Endothelial cell (in vitro differentiated cells): ENCODE measurements at regions not wholly inside any gene's neighbourhood (a gene's known extent, or its start where the extent isn't known, plus 50 kb on each side); places are given as distances from the start of the nearest gene placed in this dataset.

Source experiments
- DNase-seq: peaks from one replicate; pipeline ENCODE4 v3.0.0; 2021; ENCODE audit warnings: low spot score
- H3K27ac Mint-ChIP-seq: one replicate; pipeline ENCODE4 v1.8.0; 2021; ENCODE audit warnings: mixed read lengths, inconsistent platforms; ENCODE audit not compliant: unreplicated experiment
- H3K27me3 Mint-ChIP-seq: one replicate; pipeline ENCODE4 v1.8.0; 2021; ENCODE audit warnings: mild to moderate bottlenecking, moderate library complexity, mixed read lengths, inconsistent platforms; ENCODE audit not compliant: unreplicated experiment
- H3K36me3 Mint-ChIP-seq: one replicate; pipeline ENCODE4 v1.8.0; 2021; ENCODE audit warnings: mild to moderate bottlenecking, low read depth, mixed read lengths, inconsistent platforms; ENCODE audit not compliant: unreplicated experiment
- H3K4me1 Mint-ChIP-seq: one replicate; pipeline ENCODE4 v1.8.0; 2021; ENCODE audit warnings: mild to moderate bottlenecking, mixed read lengths, inconsistent platforms; ENCODE audit not compliant: unreplicated experiment
- H3K4me3 Mint-ChIP-seq: one replicate; pipeline ENCODE4 v1.8.0; 2021; ENCODE audit warnings: mild to moderate bottlenecking, mixed read lengths, inconsistent platforms; ENCODE audit not compliant: unreplicated experiment
- H3K9me3 Mint-ChIP-seq: one replicate; pipeline ENCODE4 v1.8.0; 2021; ENCODE audit warnings: mixed read lengths, inconsistent platforms; ENCODE audit not compliant: unreplicated experiment
- CTCF ChIP-seq: fragments of 200-600 bp; sonication (generic); IDR thresholded peaks from one replicate; pipeline ENCODE4 v1.5.0; 2021; ENCODE audit warnings: antibody characterized with exemption; ENCODE audit not compliant: unreplicated experiment

- Mint-ChIP-seq H3K9me3 (no peaks in the 10 kb centered on the region), H3K27me3 (no peaks in the 10 kb centered on the region)
Measured at GRCh38 chrX:141402897-141403610, 160.7 kb upstream of the SPANXC start.

DNA sequence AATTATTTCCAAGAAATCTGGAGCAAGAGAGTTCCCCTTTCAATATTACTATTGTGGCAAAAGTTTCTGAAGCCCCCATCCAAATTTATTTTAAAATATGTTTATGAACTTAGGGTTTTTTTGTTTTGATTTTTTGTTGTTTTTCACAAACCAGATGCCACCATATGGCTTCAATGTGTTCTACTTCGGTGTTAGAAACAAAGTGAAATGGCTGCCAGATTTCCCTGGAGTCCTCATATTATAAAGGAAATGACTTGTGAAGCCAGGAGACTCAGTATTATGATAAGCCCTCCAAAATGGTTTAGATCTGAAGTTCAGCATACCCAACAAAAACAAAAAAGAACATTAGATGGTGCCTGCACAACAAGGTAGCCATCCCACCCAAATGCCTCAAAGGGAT lies 154.2 kb upstream of the SPANXC start:
- Mint-ChIP-seq H3K4me1 (no peaks in the 10 kb centered on the region), H3K27me3 (no peaks in the 10 kb centered on the region), H3K9me3 (no peaks in the 10 kb centered on the region), H3K27ac (no peak overlapping the region), H3K4me3 (no peak overlapping the region), H3K36me3 (no peaks in the 10 kb centered on the region)
- no peak for DNase-seq
- TF ChIP-seq CTCF, result no peak

More at GRCh38 chrX:141402897-141403610, 160.7 kb upstream of the SPANXC start:
- no peaks in the 10 kb centered on the region for H3K36me3 Mint-ChIP-seq
- no peak overlapping the region for H3K27ac Mint-ChIP-seq
- no peak for DNase-seq
- no peak for TF ChIP-seq CTCF
- H3K4me3 Mint-ChIP-seq, result no peak overlapping the region
- H3K4me1 Mint-ChIP-seq, result no peaks in the 10 kb centered on the region

DNA sequence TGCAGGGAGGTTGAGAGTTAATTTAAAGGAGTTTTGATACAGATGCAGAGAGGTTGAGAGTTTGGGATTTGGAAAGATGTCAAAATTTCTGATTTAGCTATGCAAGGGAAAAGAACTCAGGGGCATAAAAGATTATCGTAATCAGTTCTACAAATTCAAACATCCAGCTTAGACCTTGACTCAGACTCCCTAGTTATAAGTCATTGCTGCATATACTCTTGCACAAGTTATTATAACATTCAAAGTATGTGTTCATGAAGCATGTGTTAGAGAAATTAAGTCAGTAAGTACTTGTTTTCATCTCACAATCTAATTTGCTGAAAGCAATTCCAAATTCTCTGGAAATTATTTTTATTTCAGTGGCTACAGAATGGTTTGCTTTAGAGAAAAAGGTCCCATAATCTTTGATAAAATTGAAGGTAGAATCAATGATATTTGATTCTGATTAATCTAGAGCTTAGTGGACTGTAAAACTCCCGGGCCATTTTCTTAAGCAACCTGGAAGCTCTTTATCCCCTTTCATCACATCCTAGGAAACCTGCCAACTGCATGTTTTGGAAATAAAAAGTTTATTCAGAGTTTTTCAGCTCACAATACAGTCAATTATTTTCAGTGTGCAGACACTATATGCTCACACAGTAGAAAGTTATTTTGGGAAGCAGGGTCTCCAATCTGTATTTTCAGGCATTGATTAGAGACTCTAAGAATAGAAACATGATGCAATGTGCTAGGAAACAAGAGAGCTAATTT lies 132.9 kb upstream of the SPANXC start:
- Mint-ChIP-seq H3K36me3 (no peaks in the 10 kb centered on the region), H3K27me3 (peaks cover 2% of the 10 kb centered on the region), H3K27ac (no peak overlapping the region), H3K9me3 (no peaks in the 10 kb centered on the region), H3K4me1 (no peaks in the 10 kb centered on the region), H3K4me3 (no peak overlapping the region)
- TF ChIP-seq CTCF, result no peak
- no peak for DNase-seq

- Mint-ChIP-seq H3K9me3 (no peaks in the 10 kb centered on the region), H3K27ac (no peak overlapping the region)
Measured at GRCh38 chrX:141341743-141342142, 99.4 kb upstream of the SPANXC start.

More at GRCh38 chrX:141341743-141342142, 99.4 kb upstream of the SPANXC start:
- Mint-ChIP-seq H3K4me1 (no peaks in the 10 kb centered on the region), H3K4me3 (no peak overlapping the region), H3K27me3 (no peaks in the 10 kb centered on the region), H3K36me3 (no peaks in the 10 kb centered on the region)
- TF ChIP-seq CTCF, result no peak
- no peak for DNase-seq
